GM23248 (cell line): ENCODE measurements at regions not wholly inside any gene's neighbourhood (a gene's known extent, or its start where the extent isn't known, plus 50 kb on each side); places are given as distances from the start of the nearest gene placed in this dataset.

Experiments
- EZH2 ChIP-seq: fragments of 200-600 bp; sonication (generic); IDR thresholded peaks from 2 replicates; pipeline ENCODE4 v1.6.1; 2018; ENCODE audit warnings: antibody characterized with exemption, mild to moderate bottlenecking; ENCODE audit not compliant: insufficient read depth, poor library complexity, severe bottlenecking
- EZH2phosphoT487 ChIP-seq: fragments of 200-600 bp; sonication (generic); IDR thresholded peaks from 2 replicates; pipeline ENCODE4 v1.6.1; 2018; ENCODE audit warnings: antibody characterized with exemption, moderate library complexity, mild to moderate bottlenecking, low read depth; ENCODE audit not compliant: insufficient read depth

DNA sequence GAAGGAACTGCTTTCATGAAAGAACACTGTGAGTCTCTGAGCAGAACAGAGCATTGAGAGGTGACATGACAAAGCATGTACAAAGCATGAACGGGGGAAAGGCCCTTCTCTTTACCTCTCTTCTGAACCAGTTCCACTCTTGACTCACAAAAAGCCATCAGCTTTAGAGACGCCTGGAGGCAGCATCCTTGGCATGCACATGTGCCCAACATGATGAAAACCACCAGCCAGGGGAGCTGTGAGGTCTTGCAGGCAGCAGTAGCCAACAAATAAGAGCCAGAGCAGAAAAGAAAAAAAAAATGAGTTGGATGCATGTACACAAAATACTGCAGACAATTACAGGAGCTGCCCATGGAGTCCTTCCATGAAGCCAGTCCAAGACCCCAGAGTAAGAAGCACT lies 95.5 kb upstream of the AGAP1 start:
- TF ChIP-seq EZH2phosphoT487 (no peak), EZH2 (no peak)
